ENCODE measurements at regions not wholly inside any gene's neighbourhood (a gene's known extent, or its start where the extent isn't known, plus 50 kb on each side); places are given as distances from the start of the nearest gene placed in this dataset.

- Histone ChIP-seq H3K4me3 (ENCODE audit: low read length) (no peak overlapping the region), H3K27me3 (ENCODE audit: insufficient read depth, low read length) (no peaks in the 10 kb centered on the region), H3K9ac (ENCODE audit: low read depth, low read length) (no peak overlapping the region), H3K36me3 (ENCODE audit: insufficient read depth, low read length) (no peaks in the 10 kb centered on the region), H3K27ac (ENCODE audit: low read depth, low read length) (no peak overlapping the region), H3K9me3 (ENCODE audit: insufficient read depth, low read depth, low read length) (0 out of 2 replicates have a peak, but pooled peaks cover 3% of the 10 kb centered on the region), H3K4me1 (ENCODE audit: insufficient read depth, low read length) (no peaks in the 10 kb centered on the region)
- WGBS: 96% methylated on average over 4 of the region's 5 CpGs
Observed at GRCh38 chr18:41297740-41298139, 657.3 kb upstream of the PIK3C3 start.

- Histone ChIP-seq H3K9me3 (ENCODE audit: insufficient read depth, low read depth, low read length) (no peaks in the 10 kb centered on the region), H3K27ac (ENCODE audit: low read depth, low read length) (no peak overlapping the region), H3K4me3 (ENCODE audit: low read length) (no peak overlapping the region), H3K9ac (ENCODE audit: low read depth, low read length) (no peak overlapping the region), H3K4me1 (ENCODE audit: insufficient read depth, low read length) (no peaks in the 10 kb centered on the region), H3K36me3 (ENCODE audit: insufficient read depth, low read length) (no peaks in the 10 kb centered on the region), H3K27me3 (ENCODE audit: insufficient read depth, low read length) (no peaks in the 10 kb centered on the region)
- 92% methylated on average over 5 of the region's 6 CpGs for WGBS
Observed at GRCh38 chr18:41269294-41269693, 685.7 kb upstream of the PIK3C3 start.

GRCh38 chr18:41268271-41268670, 686.8 kb upstream of the PIK3C3 start:
- no peak overlapping the region for H3K9ac ChIP-seq (ENCODE audit: low read depth, low read length)
- H3K4me3 ChIP-seq (ENCODE audit: low read length): no peak overlapping the region
- H3K27me3 ChIP-seq (ENCODE audit: insufficient read depth, low read length): no peaks in the 10 kb centered on the region
- no peak overlapping the region for H3K27ac ChIP-seq (ENCODE audit: low read depth, low read length)
- no peaks in the 10 kb centered on the region for H3K36me3 ChIP-seq (ENCODE audit: insufficient read depth, low read length)
- H3K4me1 ChIP-seq (ENCODE audit: insufficient read depth, low read length): no peaks in the 10 kb centered on the region
- WGBS: no CpG with 5 or more reads among the region's 2 CpGs
- no peaks in the 10 kb centered on the region for H3K9me3 ChIP-seq (ENCODE audit: insufficient read depth, low read depth, low read length)

GRCh38 chr18:41266616-41267015, 688.4 kb upstream of the PIK3C3 start:
- Histone ChIP-seq H3K9me3 (ENCODE audit: insufficient read depth, low read depth, low read length) (no peaks in the 10 kb centered on the region), H3K36me3 (ENCODE audit: insufficient read depth, low read length) (no peaks in the 10 kb centered on the region), H3K27ac (ENCODE audit: low read depth, low read length) (no peak overlapping the region), H3K27me3 (ENCODE audit: insufficient read depth, low read length) (no peaks in the 10 kb centered on the region), H3K9ac (ENCODE audit: low read depth, low read length) (no peak overlapping the region), H3K4me1 (ENCODE audit: insufficient read depth, low read length) (no peaks in the 10 kb centered on the region), H3K4me3 (ENCODE audit: low read length) (no peak overlapping the region)
- WGBS: 92% methylated on average over 3 of the region's 3 CpGs

GRCh38 chr18:41266204-41266603, 688.8 kb upstream of the PIK3C3 start:
- 92% methylated on average over 5 of the region's 5 CpGs for WGBS
- Histone ChIP-seq H3K4me1 (ENCODE audit: insufficient read depth, low read length) (no peaks in the 10 kb centered on the region), H3K4me3 (ENCODE audit: low read length) (no peak overlapping the region), H3K36me3 (ENCODE audit: insufficient read depth, low read length) (no peaks in the 10 kb centered on the region), H3K9ac (ENCODE audit: low read depth, low read length) (no peak overlapping the region), H3K27me3 (ENCODE audit: insufficient read depth, low read length) (no peaks in the 10 kb centered on the region), H3K27ac (ENCODE audit: low read depth, low read length) (no peak overlapping the region), H3K9me3 (ENCODE audit: insufficient read depth, low read depth, low read length) (no peaks in the 10 kb centered on the region)

- H3K9me3 ChIP-seq (ENCODE audit: insufficient read depth, low read depth, low read length): no peaks in the 10 kb centered on the region
- no peaks in the 10 kb centered on the region for H3K4me1 ChIP-seq (ENCODE audit: insufficient read depth, low read length)
- no peaks in the 10 kb centered on the region for H3K27me3 ChIP-seq (ENCODE audit: insufficient read depth, low read length)
- H3K27ac ChIP-seq (ENCODE audit: low read depth, low read length): no peak overlapping the region
- H3K36me3 ChIP-seq (ENCODE audit: insufficient read depth, low read length): no peaks in the 10 kb centered on the region
- H3K4me3 ChIP-seq (ENCODE audit: low read length): no peak overlapping the region
- WGBS: 98% methylated on average over 2 of the region's 2 CpGs
- no peak overlapping the region for H3K9ac ChIP-seq (ENCODE audit: low read depth, low read length)
Observed at GRCh38 chr18:41265047-41265446, 690.0 kb upstream of the PIK3C3 start.

- WGBS: 80% methylated on average over 1 of the region's 1 CpG
- H3K27ac ChIP-seq (ENCODE audit: low read depth, low read length): no peak overlapping the region
- H3K9me3 ChIP-seq (ENCODE audit: insufficient read depth, low read depth, low read length): no peaks in the 10 kb centered on the region
- H3K9ac ChIP-seq (ENCODE audit: low read depth, low read length): no peak overlapping the region
- H3K4me3 ChIP-seq (ENCODE audit: low read length): no peak overlapping the region
- H3K27me3 ChIP-seq (ENCODE audit: insufficient read depth, low read length): no peaks in the 10 kb centered on the region
- H3K36me3 ChIP-seq (ENCODE audit: insufficient read depth, low read length): no peaks in the 10 kb centered on the region
- H3K4me1 ChIP-seq (ENCODE audit: insufficient read depth, low read length): no peaks in the 10 kb centered on the region
Observed at GRCh38 chr18:41263956-41264355, 691.1 kb upstream of the PIK3C3 start.

- Histone ChIP-seq H3K4me3 (ENCODE audit: low read length) (no peak overlapping the region), H3K9me3 (ENCODE audit: insufficient read depth, low read depth, low read length) (no peaks in the 10 kb centered on the region), H3K9ac (ENCODE audit: low read depth, low read length) (no peak overlapping the region), H3K36me3 (ENCODE audit: insufficient read depth, low read length) (no peaks in the 10 kb centered on the region), H3K27ac (ENCODE audit: low read depth, low read length) (no peak overlapping the region), H3K27me3 (ENCODE audit: insufficient read depth, low read length) (no peaks in the 10 kb centered on the region), H3K4me1 (ENCODE audit: insufficient read depth, low read length) (no peaks in the 10 kb centered on the region)
- 95% methylated on average over 6 of the region's 6 CpGs for WGBS
Observed at GRCh38 chr18:41262688-41263087, 692.3 kb upstream of the PIK3C3 start.

GRCh38 chr18:41244591-41245037, 710.4 kb upstream of the PIK3C3 start:
- no peaks in the 10 kb centered on the region for H3K4me1 ChIP-seq (ENCODE audit: insufficient read depth, low read length)
- WGBS: 96% methylated on average over 3 of the region's 3 CpGs

GRCh38 chr18:41237317-41237716, 717.7 kb upstream of the PIK3C3 start:
- Histone ChIP-seq H3K27ac (ENCODE audit: low read depth, low read length) (no peak overlapping the region), H3K4me3 (ENCODE audit: low read length) (no peak overlapping the region)
- WGBS: 100% methylated on average over 1 of the region's 1 CpG

More at GRCh38 chr18:41244591-41245037, 710.4 kb upstream of the PIK3C3 start:
- Histone ChIP-seq H3K27me3 (ENCODE audit: insufficient read depth, low read length) (no peaks in the 10 kb centered on the region), H3K27ac (ENCODE audit: low read depth, low read length) (no peak overlapping the region), H3K9ac (ENCODE audit: low read depth, low read length) (no peak overlapping the region), H3K4me3 (ENCODE audit: low read length) (no peak overlapping the region), H3K36me3 (ENCODE audit: insufficient read depth, low read length) (no peaks in the 10 kb centered on the region), H3K9me3 (ENCODE audit: insufficient read depth, low read depth, low read length) (no peaks in the 10 kb centered on the region)

GRCh38 chr18:41231681-41232080, 723.4 kb upstream of the PIK3C3 start:
- no peak overlapping the region for H3K4me3 ChIP-seq (ENCODE audit: low read length)
- no peaks in the 10 kb centered on the region for H3K4me1 ChIP-seq (ENCODE audit: insufficient read depth, low read length)
- no peaks in the 10 kb centered on the region for H3K36me3 ChIP-seq (ENCODE audit: insufficient read depth, low read length)
- no peaks in the 10 kb centered on the region for H3K9me3 ChIP-seq (ENCODE audit: insufficient read depth, low read depth, low read length)
- no peaks in the 10 kb centered on the region for H3K27me3 ChIP-seq (ENCODE audit: insufficient read depth, low read length)
- no peak overlapping the region for H3K9ac ChIP-seq (ENCODE audit: low read depth, low read length)
- no peak overlapping the region for H3K27ac ChIP-seq (ENCODE audit: low read depth, low read length)
- WGBS: 92% methylated on average over 3 of the region's 3 CpGs

More at GRCh38 chr18:41237317-41237716, 717.7 kb upstream of the PIK3C3 start:
- Histone ChIP-seq H3K4me1 (ENCODE audit: insufficient read depth, low read length) (no peaks in the 10 kb centered on the region), H3K36me3 (ENCODE audit: insufficient read depth, low read length) (no peaks in the 10 kb centered on the region), H3K9me3 (ENCODE audit: insufficient read depth, low read depth, low read length) (no peaks in the 10 kb centered on the region), H3K9ac (ENCODE audit: low read depth, low read length) (no peak overlapping the region), H3K27me3 (ENCODE audit: insufficient read depth, low read length) (no peaks in the 10 kb centered on the region)

GRCh38 chr18:41227993-41228392, 727.0 kb upstream of the PIK3C3 start:
- Histone ChIP-seq H3K4me1 (ENCODE audit: insufficient read depth, low read length) (no peaks in the 10 kb centered on the region), H3K9me3 (ENCODE audit: insufficient read depth, low read depth, low read length) (no peaks in the 10 kb centered on the region), H3K27ac (ENCODE audit: low read depth, low read length) (no peak overlapping the region), H3K4me3 (ENCODE audit: low read length) (no peak overlapping the region), H3K9ac (ENCODE audit: low read depth, low read length) (no peak overlapping the region), H3K36me3 (ENCODE audit: insufficient read depth, low read length) (no peaks in the 10 kb centered on the region), H3K27me3 (ENCODE audit: insufficient read depth, low read length) (no peaks in the 10 kb centered on the region)
- 94% methylated on average over 1 of the region's 1 CpG for WGBS
